Dermis blood vessel endothelial cell (primary cell): ENCODE measurements at regions not wholly inside any gene's neighbourhood (a gene's known extent, or its start where the extent isn't known, plus 50 kb on each side); places are given as distances from the start of the nearest gene placed in this dataset.

Source experiments
- DNase-seq: peaks from one replicate; pipeline ENCODE4 v3.0.0; 2010

DNA sequence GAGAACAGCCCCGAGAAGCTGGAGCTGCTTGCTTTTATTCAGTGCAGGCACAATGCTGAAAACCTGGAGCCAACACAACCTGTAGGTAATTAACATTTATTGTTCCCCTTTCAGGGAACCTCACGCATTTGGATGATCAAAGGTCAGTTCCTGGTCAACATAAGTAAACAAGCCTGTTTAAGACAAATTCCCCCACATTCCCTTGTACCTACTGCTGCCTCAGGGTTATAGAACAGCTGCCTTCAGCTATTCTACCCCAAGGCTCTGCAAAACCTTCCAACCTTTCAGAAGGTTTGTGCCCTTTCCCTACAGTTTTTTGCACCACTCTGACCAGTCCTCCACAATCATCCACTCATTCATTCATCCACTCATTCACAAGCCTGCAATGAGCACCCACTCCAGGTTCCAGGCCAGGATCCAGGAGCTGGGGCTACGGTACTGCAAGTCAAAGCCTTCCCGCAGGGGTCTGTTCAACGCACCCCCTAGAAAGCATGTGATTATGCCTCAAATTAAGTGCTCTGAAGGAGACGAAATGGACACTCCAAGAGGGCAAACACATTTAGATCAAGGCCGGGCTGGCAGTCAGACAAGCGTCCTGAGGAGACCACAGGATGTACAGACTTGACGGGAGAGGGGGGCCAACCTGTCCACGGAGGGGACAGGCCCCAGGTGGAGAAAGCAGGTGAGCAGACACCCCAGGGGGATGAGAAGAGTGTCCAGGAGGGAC lies 683.9 kb downstream of the MATN1 start:
- no peak for DNase-seq

DNA sequence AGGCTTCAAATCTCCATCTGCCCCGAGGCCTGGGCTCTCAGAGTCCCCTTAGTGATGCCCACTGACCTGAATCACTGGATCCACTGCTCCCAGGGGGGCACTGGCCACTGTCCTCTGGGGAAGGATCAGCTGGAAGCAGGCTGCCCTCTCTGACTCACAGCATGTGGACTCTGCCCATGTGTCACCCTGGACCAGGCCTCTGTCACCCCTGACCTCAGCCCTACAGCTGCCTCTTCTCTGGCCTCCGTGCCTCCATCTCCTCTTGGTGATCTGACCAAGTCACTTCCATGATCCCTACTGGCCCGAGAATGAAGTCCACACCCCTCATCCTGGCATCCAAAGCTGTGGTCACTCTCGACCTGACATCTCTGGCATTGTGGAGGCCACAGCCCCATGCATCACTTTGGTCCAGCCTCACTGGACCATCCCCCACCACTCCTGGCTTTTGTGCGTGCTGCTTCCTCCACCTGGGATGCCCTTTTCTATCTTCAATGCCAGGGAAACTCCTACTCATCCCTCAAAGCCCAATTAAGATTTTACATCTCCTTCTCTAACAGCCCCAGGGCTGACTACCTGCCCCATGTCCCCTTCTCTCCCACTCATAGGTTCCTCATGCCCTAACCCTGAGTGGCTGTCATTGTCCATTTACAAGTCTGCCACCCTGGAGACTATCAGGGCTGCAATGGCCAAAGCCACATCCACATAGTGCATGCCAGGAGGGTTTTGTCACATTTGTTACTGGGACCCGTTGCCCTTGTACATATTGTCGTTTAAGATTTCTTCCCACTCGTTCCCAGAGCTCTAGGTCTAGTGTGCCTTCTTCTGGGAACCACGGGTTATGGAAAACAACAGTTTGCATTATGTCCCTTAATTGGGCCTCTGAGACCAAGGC lies 685.0 kb downstream of the MATN1 start:
- no peak for DNase-seq

DNA sequence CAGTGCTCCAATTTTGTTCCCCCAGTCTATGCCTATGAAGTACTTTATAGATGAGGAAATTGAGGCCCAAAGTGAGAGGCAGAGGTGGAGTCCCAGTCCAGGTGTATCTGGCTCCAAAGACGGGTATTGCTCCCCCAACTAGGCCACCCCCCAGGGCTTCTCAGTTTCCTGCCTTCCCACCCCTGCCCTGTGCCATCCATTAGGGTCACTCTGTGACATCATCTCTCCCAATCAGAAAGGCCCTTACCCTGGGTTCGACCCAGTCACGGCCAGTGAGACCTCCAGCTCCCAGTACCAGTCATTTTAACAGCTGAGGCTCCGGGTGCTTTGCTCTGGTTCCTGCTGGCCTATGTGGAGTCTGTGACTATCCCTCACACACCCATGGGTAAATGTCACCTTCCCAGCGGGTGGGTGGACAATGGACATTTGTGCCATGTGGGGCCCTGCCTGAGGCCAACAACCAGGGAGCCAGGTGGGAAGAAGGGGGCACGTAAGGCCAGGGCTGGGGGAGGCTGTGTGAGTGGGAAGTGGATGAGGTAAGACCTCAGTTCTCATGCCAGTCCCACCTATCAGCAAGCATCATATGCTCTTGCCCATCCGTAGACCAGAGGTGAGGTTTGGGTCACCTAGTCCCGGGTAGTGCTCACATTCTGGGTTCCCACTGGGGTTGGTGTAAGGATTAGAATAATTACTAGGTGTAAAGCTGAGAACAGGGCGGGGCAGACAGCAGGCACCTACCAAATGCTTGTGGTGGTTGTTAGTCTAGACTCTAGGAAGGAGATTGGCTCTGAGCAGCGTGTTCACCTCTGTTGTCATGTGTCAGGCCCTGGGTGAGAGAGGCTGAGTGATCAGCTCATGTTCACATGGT lies 685.9 kb downstream of the MATN1 start:
- DNase-seq, result no peak

DNA sequence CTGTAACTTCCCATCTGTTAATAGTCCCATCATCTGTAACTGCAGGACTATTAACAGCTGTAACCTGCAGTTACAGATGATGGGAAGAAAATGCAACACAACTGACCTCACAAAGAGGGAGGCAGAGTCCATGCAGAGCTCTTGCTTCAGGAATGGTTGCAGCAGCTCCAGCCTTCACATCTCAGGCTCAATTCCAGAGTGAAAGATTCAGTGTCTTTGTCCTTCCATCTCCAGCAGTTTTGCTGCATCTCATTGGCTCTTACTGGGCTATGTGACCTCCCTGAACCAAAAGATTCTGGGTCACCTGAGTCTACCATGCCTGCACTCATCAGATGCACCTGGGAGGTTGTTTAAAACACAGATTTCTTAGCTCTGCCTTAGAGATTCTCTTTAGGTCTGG lies 686.7 kb downstream of the MATN1 start:
- DNase-seq, result no peak

DNA sequence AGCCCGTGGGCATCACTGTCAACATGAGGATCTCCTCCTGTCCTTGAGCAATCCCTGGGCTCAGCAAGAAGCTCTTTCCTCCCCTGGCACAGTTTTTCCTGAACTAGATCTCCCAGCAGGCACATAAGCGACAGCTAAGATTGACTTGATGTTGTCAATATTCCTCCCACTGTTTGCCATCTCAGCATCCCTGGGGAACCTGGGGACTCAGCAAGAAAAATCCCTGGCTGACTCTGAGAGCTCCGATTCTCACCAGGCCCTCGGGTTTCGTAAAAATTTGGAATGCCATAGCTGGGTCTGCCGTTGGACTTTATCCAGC lies 687.2 kb downstream of the MATN1 start:
- DNase-seq, result no peak

DNA sequence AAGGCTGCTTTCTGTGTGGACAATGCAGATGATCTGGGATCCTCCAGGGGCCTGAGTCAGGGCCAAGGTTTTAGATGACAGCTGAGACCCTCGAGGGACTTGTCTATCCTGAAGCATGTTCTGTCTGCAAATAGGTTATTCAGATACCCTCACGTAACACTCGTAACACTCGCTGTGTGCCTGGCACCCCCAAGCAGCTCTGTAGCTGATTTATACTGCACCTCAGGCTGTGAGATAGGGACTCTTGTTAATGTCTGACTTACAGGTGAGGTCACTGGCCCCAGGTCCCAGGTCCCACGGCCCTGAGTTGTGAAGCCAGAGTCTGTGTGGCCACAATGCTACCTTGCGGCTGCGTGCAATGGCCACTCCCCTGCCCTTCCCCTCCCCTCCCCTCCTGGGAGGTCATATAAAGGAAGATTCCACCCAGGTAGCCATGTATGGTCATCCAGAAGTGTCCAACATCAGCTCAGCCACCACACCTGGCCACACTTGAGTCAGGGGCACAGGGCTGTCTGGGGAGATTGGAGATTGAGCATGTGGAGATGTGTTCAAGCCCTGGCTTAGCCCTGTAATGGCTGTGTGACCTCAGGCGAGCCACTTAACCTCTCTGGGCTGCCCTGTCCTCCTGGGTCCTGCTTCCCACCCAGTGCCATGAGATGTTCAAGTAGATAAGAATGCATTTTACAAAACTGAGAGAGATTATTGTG lies 687.7 kb downstream of the MATN1 start:
- no peak for DNase-seq

DNA sequence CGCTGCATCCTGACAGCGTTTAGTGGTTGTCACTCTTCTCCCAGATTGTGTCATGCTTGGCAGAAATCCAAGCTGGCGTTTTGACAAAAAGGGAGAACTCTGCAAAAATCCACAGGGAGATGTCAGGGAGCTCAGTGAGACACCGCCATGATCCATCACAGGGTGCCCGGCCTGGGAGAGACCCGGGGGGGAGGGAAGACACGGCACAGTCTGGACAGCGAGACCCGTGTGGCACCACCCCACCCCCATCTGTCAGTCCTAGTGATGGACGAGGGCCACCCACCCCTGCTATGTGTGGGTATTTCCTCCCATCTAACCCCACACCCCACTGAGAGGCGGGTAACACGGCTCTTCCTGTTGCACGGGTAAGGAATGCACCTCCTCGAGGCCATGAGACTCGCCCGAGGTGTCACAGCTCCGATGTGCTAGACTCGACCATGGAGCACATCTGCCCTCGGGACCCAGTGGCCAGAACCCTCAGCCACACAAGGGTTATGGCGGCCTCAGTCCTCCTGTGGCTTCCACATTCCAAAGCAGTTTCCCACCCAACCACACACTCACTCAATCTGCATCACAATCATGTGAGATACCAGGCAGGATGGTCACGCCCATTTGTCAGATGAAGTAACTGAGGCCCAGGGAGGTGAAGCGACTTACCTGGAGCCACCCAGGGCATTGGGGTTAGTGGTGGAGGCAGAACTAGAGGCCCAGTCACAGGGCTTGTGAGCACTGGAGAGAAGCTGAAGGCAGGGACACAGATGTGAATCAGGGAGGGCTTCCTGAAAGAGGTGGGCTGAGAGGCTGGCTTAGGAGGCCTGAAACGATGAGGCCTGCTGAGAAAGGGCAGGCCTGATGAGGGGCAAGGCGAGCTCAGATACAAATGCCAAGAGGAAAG lies 688.5 kb downstream of the MATN1 start:
- DNase-seq, result peak; percentile 2

DNA sequence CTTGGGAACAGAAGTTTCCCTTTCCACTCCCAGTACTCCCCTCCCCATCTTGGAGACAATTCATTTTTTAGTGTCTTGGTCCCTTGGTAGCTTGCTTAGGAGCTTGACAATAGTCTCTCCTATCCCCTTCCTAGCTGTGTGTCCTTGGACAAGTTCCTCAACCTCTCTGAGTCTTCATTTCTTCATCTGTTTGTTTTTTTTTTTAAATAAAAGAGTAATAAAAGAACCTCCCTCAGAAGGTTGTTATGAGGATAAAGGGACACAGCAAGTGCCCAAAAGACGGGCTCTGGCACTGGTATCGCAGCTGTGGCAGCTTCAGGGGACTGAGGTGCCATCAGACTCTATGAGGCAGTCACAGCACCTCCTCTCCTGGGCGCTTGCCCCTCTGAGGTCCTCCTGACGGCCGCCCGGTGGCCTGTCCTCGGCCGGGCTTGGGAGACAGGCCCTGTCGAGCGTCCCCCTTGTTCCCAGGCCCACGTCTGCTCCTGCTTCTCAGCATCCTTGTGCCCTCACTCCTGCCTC lies 689.2 kb downstream of the MATN1 start:
- no peak for DNase-seq

DNA sequence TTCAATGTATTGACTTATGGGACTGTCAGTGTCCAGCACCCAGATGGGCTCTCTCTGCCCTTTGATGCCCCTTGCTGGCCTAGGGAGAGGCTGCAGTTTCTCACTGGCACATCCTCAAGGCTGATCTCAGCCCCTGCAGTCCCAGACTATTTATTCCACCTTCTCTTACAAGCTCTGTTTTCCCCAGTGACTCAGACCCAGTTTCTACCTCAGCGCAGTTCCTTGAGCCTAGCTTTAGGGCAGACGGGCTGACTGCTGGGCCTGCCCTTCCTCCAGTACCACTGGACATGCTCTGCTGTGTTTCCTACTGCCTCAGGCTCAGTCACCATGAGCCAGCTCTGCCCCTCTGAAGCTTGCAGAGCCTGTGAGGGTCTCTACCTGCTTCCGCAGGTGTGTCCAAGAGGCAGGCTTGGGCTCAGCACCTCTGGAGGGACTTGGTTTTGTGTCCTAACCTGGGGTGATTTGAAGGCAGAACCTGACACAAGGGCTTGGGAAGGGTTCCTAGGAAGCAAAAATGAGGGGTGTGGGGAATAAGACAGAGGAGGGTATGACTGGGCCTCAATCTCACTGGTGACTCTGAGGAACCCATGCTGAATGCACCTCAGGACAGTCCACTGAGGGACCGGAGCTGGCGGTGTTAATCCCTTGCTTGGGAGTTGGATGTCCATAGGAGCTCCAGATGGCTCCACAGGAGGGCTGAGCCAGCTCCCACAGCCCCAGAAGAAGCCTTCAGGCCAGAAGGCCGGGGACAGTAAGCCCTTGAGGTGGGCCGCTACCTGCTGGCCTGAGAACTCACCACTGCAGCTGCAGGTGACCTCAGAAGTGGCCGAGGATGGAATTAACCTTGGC lies 689.9 kb downstream of the MATN1 start:
- no peak for DNase-seq

DNA sequence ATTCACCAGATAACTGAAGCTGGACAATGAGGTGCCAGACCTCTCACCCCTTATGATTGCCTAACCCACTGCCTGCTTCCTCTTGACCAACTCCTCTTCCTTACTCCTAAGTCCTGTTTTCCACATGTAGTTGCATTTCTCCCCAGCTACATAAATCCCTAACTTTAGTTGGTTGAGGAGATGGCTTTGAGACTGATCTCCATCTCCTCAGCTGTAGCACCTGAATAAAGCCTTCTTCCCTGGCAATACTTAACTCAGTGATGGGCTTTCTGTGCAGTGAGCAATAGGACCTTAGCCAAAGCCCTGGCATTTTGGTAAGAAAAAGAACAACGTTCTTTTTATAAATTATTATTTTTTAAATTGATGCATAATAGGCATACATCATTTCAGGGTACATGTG lies 691.1 kb downstream of the MATN1 start:
- no peak for DNase-seq

DNA sequence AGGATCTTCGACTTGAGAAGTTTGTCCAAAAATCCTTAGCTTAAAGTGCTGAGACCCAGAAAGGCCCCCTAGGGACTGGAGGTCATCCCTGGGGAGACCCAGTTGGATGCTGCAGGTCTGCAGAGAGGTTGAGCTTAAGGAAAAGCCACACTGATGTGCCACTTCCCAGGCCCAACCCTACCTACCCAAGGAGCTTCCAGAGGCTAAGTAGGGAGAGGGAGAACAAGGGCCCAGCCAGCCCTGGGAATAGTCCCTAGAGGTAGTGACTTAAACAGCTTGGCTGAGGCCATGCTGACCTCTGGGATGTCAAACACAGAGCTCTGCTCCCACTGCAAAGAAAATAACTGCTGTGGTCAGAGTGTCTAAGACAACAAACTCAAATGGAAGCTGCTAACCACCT lies 693.7 kb downstream of the MATN1 start:
- DNase-seq, result no peak

DNA sequence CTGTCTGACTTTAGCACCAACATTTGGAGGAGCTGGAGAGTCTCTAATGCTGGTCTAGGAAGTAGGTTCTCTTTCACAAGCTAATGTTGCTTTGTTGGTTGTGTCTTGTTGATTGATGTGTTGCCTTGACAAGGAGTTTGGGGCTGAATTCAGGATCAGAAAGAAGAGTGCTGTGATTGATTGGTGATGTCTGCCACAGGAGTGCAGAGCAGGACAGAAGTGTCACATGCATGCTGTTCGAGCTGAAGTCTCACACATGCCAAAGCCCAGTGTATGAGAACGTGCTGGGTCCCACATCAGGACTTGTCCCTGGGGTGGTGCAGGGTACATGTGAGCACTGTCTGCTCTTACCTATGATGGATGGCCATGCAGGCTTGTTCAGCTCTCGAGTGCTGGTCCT lies 694.4 kb downstream of the MATN1 start:
- DNase-seq, result no peak

DNA sequence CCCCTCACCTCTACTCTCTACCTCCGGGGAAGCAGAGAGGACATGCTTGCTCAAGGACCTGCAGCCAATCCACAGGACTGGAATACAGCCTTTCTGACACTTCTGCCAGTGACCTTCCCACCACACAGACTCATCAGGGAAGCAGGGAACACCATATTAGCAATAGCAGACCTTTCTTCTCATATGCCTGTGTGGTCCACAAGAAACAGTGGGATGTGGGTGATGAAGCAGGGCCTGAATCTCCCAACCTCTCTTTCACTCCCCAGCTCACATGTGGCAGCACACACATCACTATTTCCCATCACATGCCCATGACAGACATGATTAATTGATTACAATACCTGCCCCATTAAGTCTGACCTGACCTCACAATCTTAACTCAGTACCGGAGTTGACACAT lies 695.1 kb downstream of the MATN1 start:
- no peak for DNase-seq

DNA sequence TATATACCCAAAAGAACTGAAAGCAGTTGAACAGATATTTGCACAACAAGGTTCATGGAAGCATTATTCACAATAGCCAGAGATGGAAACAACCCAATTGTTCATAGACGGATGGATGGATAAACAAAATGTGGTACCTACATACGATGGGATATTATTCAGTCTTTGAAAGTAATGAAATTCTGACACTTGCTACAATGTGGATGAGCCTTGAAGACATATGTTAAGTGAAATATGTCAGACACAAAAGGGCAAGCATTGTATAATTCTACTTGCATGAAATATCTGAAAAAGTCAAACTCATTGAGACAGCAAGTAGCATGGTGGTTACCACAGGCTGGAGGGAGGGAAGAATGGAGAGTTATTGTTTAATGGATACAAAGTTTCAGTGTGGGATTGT lies 696.1 kb downstream of the MATN1 start:
- no peak for DNase-seq

DNA sequence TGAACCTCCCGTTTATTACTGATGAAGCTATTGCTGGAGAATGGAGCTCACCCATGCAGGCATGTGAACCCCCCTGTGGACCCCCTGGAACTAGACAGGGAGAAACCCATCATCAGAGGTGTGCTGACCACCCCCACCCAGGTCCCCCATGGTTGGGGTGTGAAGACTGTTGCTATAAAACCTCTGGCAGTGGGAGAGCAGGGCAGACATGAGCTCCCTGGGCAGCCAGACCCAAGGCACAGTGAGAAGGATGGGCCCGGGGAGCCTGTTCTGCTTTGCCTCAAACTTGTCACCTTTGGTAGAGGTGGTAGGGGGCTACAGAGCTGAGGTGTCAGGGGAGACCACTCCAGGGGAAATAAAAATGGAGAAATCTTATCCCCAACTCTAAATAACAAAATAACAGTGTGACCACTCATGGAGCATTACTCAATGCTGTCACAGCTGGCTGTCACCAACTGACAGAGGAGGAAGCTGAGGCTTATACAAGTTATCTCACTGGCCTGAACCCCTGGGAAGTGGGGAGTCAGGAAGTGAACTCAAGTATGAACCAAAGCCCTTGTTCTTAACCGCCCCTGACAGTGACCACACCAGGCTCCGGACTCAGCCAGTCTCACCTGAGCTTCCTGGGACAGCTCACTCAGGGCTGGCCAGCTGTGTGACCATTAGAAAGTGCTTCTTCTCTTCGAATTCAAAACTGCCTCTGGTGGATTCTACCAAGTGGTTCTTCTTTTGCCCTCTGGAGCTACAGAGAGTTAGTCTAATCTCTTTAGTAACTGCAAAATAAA lies 698.8 kb downstream of the MATN1 start:
- DNase-seq, result no peak

DNA sequence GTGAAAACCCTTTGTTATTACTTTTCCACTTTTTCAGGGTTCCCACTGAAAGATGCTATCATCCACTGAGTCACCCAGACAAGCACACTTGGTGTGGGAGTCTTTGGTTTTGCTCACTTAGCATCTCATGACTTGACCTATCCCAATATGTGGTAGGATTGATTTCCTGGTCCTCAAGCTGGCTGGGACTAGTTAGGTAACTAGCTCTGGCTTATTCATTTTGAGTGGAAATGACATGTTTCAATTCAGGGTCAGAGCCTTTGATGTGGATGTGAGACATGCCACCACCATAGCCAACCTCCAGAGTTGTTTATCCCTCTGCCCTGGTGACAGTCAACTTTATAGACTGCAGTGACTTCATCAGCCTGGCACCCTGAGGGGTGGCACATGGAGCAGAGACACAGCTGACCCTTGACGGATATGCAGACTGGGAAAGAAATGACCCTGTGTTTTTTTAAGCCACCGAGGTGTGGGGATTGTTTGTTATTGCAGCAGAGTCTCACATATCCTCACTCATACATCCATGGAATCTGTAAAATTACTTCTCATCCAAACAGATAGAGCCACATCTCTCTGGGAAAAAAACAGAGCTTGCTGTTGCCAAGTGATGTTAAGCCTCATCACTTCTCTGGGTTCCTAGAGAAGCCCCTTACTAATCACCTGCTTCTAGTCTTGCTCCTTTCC lies 699.9 kb downstream of the MATN1 start:
- DNase-seq, result no peak

DNA sequence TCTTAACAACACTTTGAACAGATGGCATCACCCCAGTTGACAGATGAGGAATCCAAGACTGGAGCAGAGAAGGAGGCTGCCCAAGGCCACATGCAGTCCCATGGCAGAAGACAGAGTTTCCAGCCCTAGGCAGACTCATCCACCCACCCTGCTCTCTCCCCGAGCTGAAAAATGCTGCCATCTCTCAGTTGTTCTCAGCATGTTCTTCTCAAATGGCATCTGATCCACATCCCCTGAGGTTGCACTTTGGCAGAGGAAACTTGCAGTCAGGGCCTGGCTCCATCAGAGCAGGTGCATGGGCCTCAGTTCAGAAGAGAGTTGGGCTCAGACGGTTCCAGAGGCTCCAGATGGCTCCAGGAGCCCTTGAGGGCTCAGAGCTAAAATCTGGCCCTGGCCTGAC lies 709.4 kb downstream of the MATN1 start:
- no peak for DNase-seq

DNA sequence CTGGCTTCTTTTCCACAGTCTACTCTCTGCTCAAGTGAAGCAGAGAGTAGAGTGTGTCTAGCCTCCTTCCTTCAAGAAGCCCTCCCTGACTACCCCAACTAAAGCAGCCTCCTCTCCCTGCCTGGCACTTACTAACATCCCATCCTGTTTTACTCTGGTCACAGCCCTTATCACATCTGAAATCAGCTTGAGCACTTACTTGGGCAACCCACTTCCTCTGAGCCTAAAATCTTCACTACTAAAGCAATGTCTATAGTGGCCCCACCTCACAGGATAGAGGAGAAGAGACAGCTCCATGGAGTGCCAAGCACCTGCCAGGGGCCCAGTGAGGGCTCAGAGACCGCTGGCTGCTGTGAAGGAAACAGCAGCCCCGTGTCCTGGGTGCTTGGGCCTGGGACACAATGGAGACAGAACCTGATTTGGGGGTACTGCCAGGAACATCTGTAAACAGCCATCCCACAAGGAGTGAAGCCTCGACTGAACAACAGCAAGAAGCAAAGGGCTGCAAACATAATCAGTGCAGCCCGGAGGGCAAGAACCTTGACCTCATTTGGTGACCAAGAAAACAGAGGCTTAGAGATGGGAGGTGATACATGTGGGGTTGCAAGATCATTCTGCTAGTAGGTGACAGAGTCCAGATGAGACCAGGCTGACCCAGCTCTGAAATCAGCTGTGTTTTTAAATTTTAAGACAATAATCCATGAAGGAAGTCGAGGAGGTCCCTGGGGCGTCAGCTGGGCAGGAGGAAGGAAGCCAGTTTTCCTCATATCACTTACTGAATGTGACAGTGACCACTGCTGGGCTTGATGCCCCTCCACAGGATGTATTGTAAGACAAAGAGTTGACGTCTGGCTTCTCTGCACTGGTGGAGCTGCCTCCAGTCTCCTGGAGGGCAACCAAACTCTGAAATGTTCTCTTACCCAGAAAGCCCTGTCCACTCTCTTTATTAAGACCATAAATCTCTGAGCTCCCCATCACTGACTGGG lies 710.6 kb downstream of the MATN1 start:
- DNase-seq, result peak; percentile 5
